MM.1S (cell line): ENCODE measurements at regions not wholly inside any gene's neighbourhood (a gene's known extent, or its start where the extent isn't known, plus 50 kb on each side); places are given as distances from the start of the nearest gene placed in this dataset.

Experiments
- DNase-seq: peaks from one replicate; pipeline ENCODE4 v3.0.0-alpha.2; 2015
- H2AFZ ChIP-seq: fragments of 300-600 bp; sonication (generic); 2 replicates; pipeline ENCODE4 v1.6.0; 2016; ENCODE audit warnings: antibody characterized with exemption, low read length
- H3F3A ChIP-seq: fragments of 300-600 bp; sonication (generic); 2 replicates; pipeline ENCODE4 v1.6.1; 2016; ENCODE audit warnings: mild to moderate bottlenecking, antibody characterized with exemption, low read length, moderate library complexity, mixed read lengths; ENCODE audit not compliant: insufficient read depth
- H3K27ac ChIP-seq: fragments of 300-600 bp; sonication (generic); 2 replicates; pipeline ENCODE4 v1.5.1; 2016; ENCODE audit warnings: mild to moderate bottlenecking, low read length
- H3K27me3 ChIP-seq: fragments of 300-600 bp; sonication (generic); replicated peaks from 2 replicates; pipeline ENCODE4 v1.6.0; 2016; ENCODE audit warnings: low read length; ENCODE audit not compliant: insufficient read depth
- H3K36me3 ChIP-seq: fragments of 300-600 bp; sonication (generic); replicated peaks from 2 replicates; pipeline ENCODE4 v1.6.1; 2016; ENCODE audit warnings: mild to moderate bottlenecking, low read length, mixed read lengths; ENCODE audit not compliant: insufficient read depth
- H3K4me1 ChIP-seq: fragments of 300-600 bp; sonication (generic); 2 replicates; pipeline ENCODE4 v1.6.1; 2016; ENCODE audit warnings: low read length, mixed read lengths
- H3K4me2 ChIP-seq: fragments of 300-600 bp; sonication (generic); 2 replicates; pipeline ENCODE4 v1.6.0; 2016; ENCODE audit warnings: low read depth, low read length
- H3K4me3 ChIP-seq: fragments of 300-600 bp; sonication (generic); 2 replicates; pipeline ENCODE4 v1.5.1; 2016; ENCODE audit warnings: low read length, mixed read lengths
- H3K79me2 ChIP-seq: fragments of 300-600 bp; sonication (generic); 2 replicates; pipeline ENCODE4 v1.6.1; 2016; ENCODE audit warnings: mixed run types, low read length, mixed read lengths
- H3K9ac ChIP-seq: fragments of 300-600 bp; sonication (generic); 2 replicates; pipeline ENCODE4 v1.6.1; 2016; ENCODE audit warnings: low read length, mixed read lengths
- H3K9me2 ChIP-seq: fragments of 300-600 bp; sonication (generic); replicated peaks from 2 replicates; pipeline ENCODE4 v1.6.1; 2016; ENCODE audit warnings: mild to moderate bottlenecking, low read length, mixed read lengths; ENCODE audit not compliant: insufficient read depth
- H3K9me3 ChIP-seq: fragments of 300-600 bp; sonication (generic); replicated peaks from 2 replicates; pipeline ENCODE4 v1.6.1; 2016; ENCODE audit warnings: mild to moderate bottlenecking, low read length, mixed read lengths; ENCODE audit not compliant: insufficient read depth
- H4K20me1 ChIP-seq: fragments of 300-600 bp; sonication (generic); 2 replicates; pipeline ENCODE4 v1.6.1; 2016; ENCODE audit warnings: mild to moderate bottlenecking, low read length, moderate library complexity, mixed read lengths; ENCODE audit not compliant: insufficient read depth
- EZH2 ChIP-seq: fragments of 300-600 bp; sonication (generic); optimal IDR thresholded peaks from 2 replicates; pipeline ENCODE3; 2017; ENCODE audit warnings: low read depth, mild to moderate bottlenecking, antibody characterized with exemption, low read length, mixed read lengths
- EZH2phosphoT487 ChIP-seq: fragments of 300-600 bp; sonication (generic); IDR thresholded peaks from 2 replicates; pipeline ENCODE4 v1.6.1; 2018; ENCODE audit warnings: antibody characterized with exemption, low read length
- TF ChIP-seq, protein P1 (sequence below): fragments of 300-600 bp; sonication (generic); IDR thresholded peaks from 2 replicates; pipeline ENCODE4 v1.5.1; 2016; ENCODE audit warnings: antibody characterized with exemption, low read length, mixed read lengths

DNA sequence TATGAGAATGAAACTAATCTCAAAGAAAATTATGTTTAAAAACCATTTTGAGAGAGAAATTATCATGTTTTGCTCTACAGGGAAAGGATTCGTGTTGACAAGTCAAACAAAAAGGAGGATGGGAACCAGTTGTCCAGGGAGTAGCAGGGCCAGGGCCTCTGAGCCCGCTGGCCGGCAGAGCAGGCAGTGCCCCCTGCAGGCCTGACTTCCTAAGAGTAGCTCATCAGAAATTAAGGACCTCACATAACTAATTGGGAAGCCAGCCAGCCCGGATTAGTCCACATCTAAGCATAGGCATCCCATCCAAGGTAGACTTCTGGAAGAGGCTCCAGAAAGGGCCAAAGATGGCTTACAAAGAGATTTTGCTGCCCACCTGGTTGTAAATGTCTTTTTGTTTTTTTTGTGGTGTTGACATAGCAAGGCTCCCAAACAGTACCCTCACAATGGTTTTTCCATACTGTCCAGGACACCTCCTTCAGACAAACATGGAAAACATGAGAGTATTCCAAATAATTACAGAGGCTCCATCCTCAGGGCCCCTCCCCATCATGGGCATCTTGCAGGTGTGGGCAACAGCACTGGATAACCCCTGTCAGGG, 241.2 kb upstream of the TANK start:
- H3K4me2 ChIP-seq, result no peak overlapping the region
- no peaks in the 10 kb centered on the region for H3K9me2 ChIP-seq
- H3K36me3 ChIP-seq, result no peaks in the 10 kb centered on the region
- H3K9me3 ChIP-seq, result no peaks in the 10 kb centered on the region
- H3K27ac ChIP-seq, result no peak overlapping the region
- H3K79me2 ChIP-seq, result no peaks in the 10 kb centered on the region
- H3F3A ChIP-seq, result no peaks in the 10 kb centered on the region
- peak; percentile 56 for DNase-seq
- H3K4me3 ChIP-seq, result no peak overlapping the region
- H4K20me1 ChIP-seq, result no peaks in the 10 kb centered on the region
- no peak overlapping the region for H3K9ac ChIP-seq
- no peaks in the 10 kb centered on the region for H3K4me1 ChIP-seq
- H2AFZ ChIP-seq, result no peak overlapping the region
- TF ChIP-seq, protein P1, sequence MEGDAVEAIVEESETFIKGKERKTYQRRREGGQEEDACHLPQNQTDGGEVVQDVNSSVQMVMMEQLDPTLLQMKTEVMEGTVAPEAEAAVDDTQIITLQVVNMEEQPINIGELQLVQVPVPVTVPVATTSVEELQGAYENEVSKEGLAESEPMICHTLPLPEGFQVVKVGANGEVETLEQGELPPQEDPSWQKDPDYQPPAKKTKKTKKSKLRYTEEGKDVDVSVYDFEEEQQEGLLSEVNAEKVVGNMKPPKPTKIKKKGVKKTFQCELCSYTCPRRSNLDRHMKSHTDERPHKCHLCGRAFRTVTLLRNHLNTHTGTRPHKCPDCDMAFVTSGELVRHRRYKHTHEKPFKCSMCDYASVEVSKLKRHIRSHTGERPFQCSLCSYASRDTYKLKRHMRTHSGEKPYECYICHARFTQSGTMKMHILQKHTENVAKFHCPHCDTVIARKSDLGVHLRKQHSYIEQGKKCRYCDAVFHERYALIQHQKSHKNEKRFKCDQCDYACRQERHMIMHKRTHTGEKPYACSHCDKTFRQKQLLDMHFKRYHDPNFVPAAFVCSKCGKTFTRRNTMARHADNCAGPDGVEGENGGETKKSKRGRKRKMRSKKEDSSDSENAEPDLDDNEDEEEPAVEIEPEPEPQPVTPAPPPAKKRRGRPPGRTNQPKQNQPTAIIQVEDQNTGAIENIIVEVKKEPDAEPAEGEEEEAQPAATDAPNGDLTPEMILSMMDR, result peak; percentile 74
- no peak for TF ChIP-seq EZH2
- no peak for TF ChIP-seq EZH2phosphoT487
- no peaks in the 10 kb centered on the region for H3K27me3 ChIP-seq

DNA sequence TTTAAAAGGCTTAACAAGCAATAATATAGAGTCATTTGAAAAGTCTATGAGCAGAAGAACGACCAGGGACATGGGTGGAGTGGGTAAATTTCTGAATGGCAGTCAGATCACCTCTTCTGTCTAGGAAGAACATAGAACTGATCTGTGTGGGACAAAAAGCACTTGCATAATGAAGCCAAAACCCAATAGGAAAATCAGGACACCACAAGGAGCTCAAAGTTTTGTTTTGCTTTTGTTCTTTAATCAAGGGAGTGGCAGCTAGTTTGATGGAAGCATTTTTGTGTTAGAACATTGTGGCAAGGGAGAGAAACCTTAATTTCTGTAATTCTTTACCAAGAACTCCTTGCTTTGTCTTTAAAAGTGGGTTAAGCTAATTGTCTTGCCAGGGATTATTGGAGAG, 240.2 kb upstream of the TANK start:
- H3K9me2 ChIP-seq, result no peaks in the 10 kb centered on the region
- DNase-seq, result no peak
- H3K4me2 ChIP-seq, result no peak overlapping the region
- no peaks in the 10 kb centered on the region for H3K79me2 ChIP-seq
- no peaks in the 10 kb centered on the region for H3F3A ChIP-seq
- H3K9me3 ChIP-seq, result no peaks in the 10 kb centered on the region
- no peak overlapping the region for H3K4me3 ChIP-seq
- H3K36me3 ChIP-seq, result no peaks in the 10 kb centered on the region
- no peak overlapping the region for H3K27ac ChIP-seq
- TF ChIP-seq, protein P1, result no peak
- TF ChIP-seq EZH2 (no peak), EZH2phosphoT487 (no peak)
- no peaks in the 10 kb centered on the region for H3K27me3 ChIP-seq
- H3K4me1 ChIP-seq, result no peaks in the 10 kb centered on the region
- H4K20me1 ChIP-seq, result no peaks in the 10 kb centered on the region
- no peak overlapping the region for H2AFZ ChIP-seq
- H3K9ac ChIP-seq, result no peak overlapping the region

DNA sequence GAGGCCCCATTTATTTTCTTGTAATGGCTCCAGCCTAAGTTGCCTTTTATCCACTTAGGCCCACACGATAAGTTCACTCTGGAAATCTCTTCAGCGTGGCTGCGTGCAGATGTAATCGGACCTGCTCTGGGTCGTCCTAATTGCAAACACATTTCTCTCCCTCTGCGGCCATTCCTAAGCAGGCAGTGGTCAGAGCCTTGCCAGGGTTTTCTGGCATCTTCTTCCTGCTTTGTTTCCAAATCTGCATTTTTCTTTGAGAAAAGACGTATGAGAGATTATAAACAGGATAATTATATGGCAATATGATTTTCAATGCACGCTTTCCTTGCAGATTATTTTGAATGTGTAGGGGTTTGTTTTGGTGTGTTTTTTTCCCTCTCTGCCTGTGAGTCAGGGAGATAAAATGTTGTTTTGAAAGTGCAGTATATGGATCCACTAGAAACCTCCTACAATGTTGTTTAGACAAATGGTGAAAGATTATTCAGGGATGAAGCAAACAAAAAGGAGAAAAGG, 239.4 kb upstream of the TANK start:
- Histone ChIP-seq H3K4me1 (no peaks in the 10 kb centered on the region), H3K36me3 (no peaks in the 10 kb centered on the region), H3K4me2 (no peak overlapping the region), H3K79me2 (no peaks in the 10 kb centered on the region), H3K9ac (no peak overlapping the region), H3K27me3 (no peaks in the 10 kb centered on the region), H3K4me3 (no peak overlapping the region), H3F3A (no peaks in the 10 kb centered on the region), H3K9me3 (no peaks in the 10 kb centered on the region), H3K9me2 (no peaks in the 10 kb centered on the region), H4K20me1 (no peaks in the 10 kb centered on the region), H2AFZ (no peak overlapping the region), H3K27ac (no peak overlapping the region)
- TF ChIP-seq EZH2phosphoT487 (no peak), EZH2 (no peak)
- TF ChIP-seq, protein P1, result no peak
- DNase-seq, result no peak
